Liver (tissue), 8 donors: ENCODE measurements at regions not wholly inside any gene's neighbourhood (a gene's known extent, or its start where the extent isn't known, plus 50 kb on each side); places are given as distances from the start of the nearest gene placed in this dataset.

ENCODE experiments used
- DNase-seq: peaks from one replicate; pipeline ENCODE4 v3.0.0-alpha.2; 2017; ENCODE audit warnings: low spot score
- H3K27ac ChIP-seq, 2 donors: one replicate each; pipeline ENCODE4 v1.7.0; 2013; ENCODE audit warnings: inconsistent platforms in 2 of 2, low read length in 2 of 2, control low read depth in 1 of 2, low read depth in 1 of 2, mild to moderate bottlenecking in 1 of 2
- H3K27me3 ChIP-seq, 4 donors: one replicate each; pipeline versions ENCODE4 v1.6.1 to v1.7.0; 2013; ENCODE audit warnings: low read length in 3 of 4, inconsistent platforms in 1 of 4, mild to moderate bottlenecking in 1 of 4, moderate library complexity in 1 of 4; ENCODE audit not compliant: control insufficient read depth in 4 of 4, insufficient read depth in 4 of 4
- H3K36me3 ChIP-seq, 4 donors: one replicate each; pipeline versions ENCODE4 v1.6.1 to v1.7.0; 2013; ENCODE audit warnings: low read length in 3 of 4, mild to moderate bottlenecking in 3 of 4, low read depth in 1 of 4, moderate library complexity in 1 of 4; ENCODE audit not compliant: control insufficient read depth in 4 of 4, insufficient read depth in 3 of 4
- H3K4me1 ChIP-seq, 4 donors: one replicate each; pipeline versions ENCODE4 v1.6.1 to v1.7.0; 2013; ENCODE audit warnings: low read length in 3 of 4, mild to moderate bottlenecking in 3 of 4, moderate library complexity in 1 of 4; ENCODE audit not compliant: control insufficient read depth in 4 of 4, insufficient read depth in 4 of 4
- H3K4me3 ChIP-seq, 3 donors: one replicate each; pipeline versions ENCODE4 v1.6.1 to v1.7.0; 2013; ENCODE audit warnings: low read length in 3 of 3, control low read depth in 1 of 3, low read depth in 1 of 3, mild to moderate bottlenecking in 1 of 3
- H3K9ac ChIP-seq, 2 donors: one replicate each; pipeline ENCODE4 v1.7.0; 2013; ENCODE audit warnings: low read length in 2 of 2, mild to moderate bottlenecking in 2 of 2, moderate library complexity in 2 of 2, control low read depth in 1 of 2, low read depth in 1 of 2
- H3K9me3 ChIP-seq, 4 donors: one replicate each; pipeline versions ENCODE4 v1.6.1 to v1.7.0; 2013; ENCODE audit warnings: low read length in 3 of 4; ENCODE audit not compliant: control insufficient read depth in 4 of 4
- CTCF ChIP-seq: fragments of 150-350 bp; IDR thresholded peaks from 2 replicates; pipeline ENCODE4 v1.5.1; 2017; ENCODE audit warnings: improper control_type of control experiment, low read depth, low read length; ENCODE audit not compliant: missing input control
- EGR1 ChIP-seq, 2 donors: IDR thresholded peaks; 2 replicates each; pipeline ENCODE4 v1.6.1; 2016 to 2018; ENCODE audit warnings: antibody characterized with exemption in 2 of 2, low read depth in 2 of 2
- FOXA1 ChIP-seq: IDR thresholded peaks from 2 replicates; pipeline ENCODE4 v1.6.1; 2016; ENCODE audit warnings: antibody characterized with exemption
- FOXA2 ChIP-seq: IDR thresholded peaks from 2 replicates; pipeline ENCODE4 v1.6.1; 2016; ENCODE audit warnings: antibody characterized with exemption
- GABPA ChIP-seq, 2 donors: IDR thresholded peaks in 1 of 2; conservative IDR thresholded peaks in 1 of 2; 2 replicates each; pipeline ENCODE4 v1.6.1; 2016; ENCODE audit warnings: antibody characterized with exemption in 2 of 2, mild to moderate bottlenecking in 1 of 2, moderate library complexity in 1 of 2
- HNF4A ChIP-seq, 2 donors: conservative IDR thresholded peaks; 2 replicates each; pipeline ENCODE4 v1.6.1; 2016; ENCODE audit warnings: antibody characterized with exemption in 2 of 2, mild to moderate bottlenecking in 2 of 2
- HNF4G ChIP-seq: IDR thresholded peaks from 2 replicates; pipeline ENCODE4 v1.6.1; 2016; ENCODE audit warnings: antibody characterized with exemption
- JUND ChIP-seq, 2 donors: IDR thresholded peaks; 2 replicates each; pipeline ENCODE4 v1.6.1; 2016; ENCODE audit warnings: antibody characterized with exemption in 2 of 2
- NR2F2 ChIP-seq: IDR thresholded peaks from 2 replicates; pipeline ENCODE4 v1.6.1; 2016; ENCODE audit warnings: antibody characterized with exemption
- RAD21 ChIP-seq, 2 donors: IDR thresholded peaks; 2 replicates each; pipeline ENCODE4 v1.6.1; 2016; ENCODE audit warnings: antibody characterized with exemption in 2 of 2, mild to moderate bottlenecking in 2 of 2
- REST ChIP-seq: IDR thresholded peaks from 2 replicates; pipeline ENCODE4 v1.6.1; 2016; ENCODE audit warnings: antibody characterized with exemption, mild to moderate bottlenecking
- RXRA ChIP-seq, 2 donors: IDR thresholded peaks; 2 replicates each; pipeline ENCODE4 v1.6.1; 2017 to 2018; ENCODE audit warnings: antibody characterized with exemption in 2 of 2, mild to moderate bottlenecking in 1 of 2
- SP1 ChIP-seq: IDR thresholded peaks from 2 replicates; pipeline ENCODE4 v1.6.1; 2018; ENCODE audit warnings: antibody characterized with exemption, mild to moderate bottlenecking
- TAF1 ChIP-seq: conservative IDR thresholded peaks from 2 replicates; pipeline ENCODE4 v1.6.1; 2016; ENCODE audit warnings: antibody characterized with exemption, mild to moderate bottlenecking
- YY1 ChIP-seq: IDR thresholded peaks from 2 replicates; pipeline ENCODE4 v1.6.1; 2016; ENCODE audit warnings: antibody characterized with exemption, mild to moderate bottlenecking
- WGBS: extraction: QIAGEN DNeasy Blood & Tissue Kit; methylation state at CpG from one replicate; pipeline ENCODE4 v1.1.7; 2013; 5-methylcytosine and 5-hydroxymethylcytosine counted together
- TF ChIP-seq, protein P1 (sequence below): IDR thresholded peaks from 2 replicates; pipeline ENCODE4 v1.6.1; 2016; ENCODE audit warnings: antibody characterized with exemption
- TF ChIP-seq, protein P2 (sequence below): IDR thresholded peaks from 2 replicates; pipeline ENCODE4 v1.6.1; 2016; ENCODE audit warnings: antibody characterized with exemption
- TF ChIP-seq, protein P3 (sequence below): IDR thresholded peaks from 2 replicates; pipeline ENCODE4 v1.6.1; 2016; ENCODE audit warnings: antibody characterized with exemption
- donor health status: healthy.
- donor health status: healthy.
- donor health status: healthy.
- donor health status: healthy.
- donor health status: healthy.

GRCh38 chr12:46480724-46481123 lies 108.2 kb upstream of the SLC38A2 start (continued):
- TF ChIP-seq CTCF: no peak
- TF ChIP-seq RAD21 (IDR thresholded peaks at IDR 0.05): no peak

DNA sequence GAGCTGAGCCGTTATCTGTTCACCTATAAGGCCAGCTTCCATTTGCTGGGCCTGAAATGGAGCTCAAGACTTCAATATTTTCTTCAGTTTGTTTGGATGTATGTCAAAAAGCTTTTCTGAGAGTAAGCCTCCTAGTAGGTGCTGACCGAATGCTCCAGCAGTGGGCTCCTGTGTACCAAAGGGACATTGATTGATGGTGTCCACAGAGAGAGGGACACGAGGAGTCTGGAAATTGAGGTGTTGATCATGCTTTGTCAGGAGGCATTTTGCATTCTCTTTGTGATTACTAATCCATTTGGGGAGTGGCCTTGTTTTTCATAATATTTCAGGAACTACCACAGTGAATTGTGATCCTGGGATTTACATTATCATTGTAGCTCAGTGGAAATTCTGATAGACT lies 107.7 kb upstream of the SLC38A2 start:
- no peak overlapping the region for H3K9ac ChIP-seq
- 97% methylated on average over 3 of the region's 3 CpGs for WGBS
- no peaks in the 10 kb centered on the region for H3K36me3 ChIP-seq
- no peak for DNase-seq
- no peak overlapping the region for H3K27ac ChIP-seq
- H3K4me3 ChIP-seq: no peak overlapping the region
- TF ChIP-seq EGR1 (IDR thresholded peaks at IDR 0.05; ENCODE audit: low read depth in 2 of 2): no peak
- no peaks in the 10 kb centered on the region for H3K9me3 ChIP-seq
- H3K4me1 ChIP-seq: peaks cover 0 to 7% (median 5%) of the 10 kb centered on the region in 4 donors
- H3K27me3 ChIP-seq: no peaks in the 10 kb centered on the region

GRCh38 chr12:46478123-46478522 lies 105.5 kb upstream of the SLC38A2 start:
- TF ChIP-seq REST (no peak), EGR1 (IDR thresholded peaks at IDR 0.05; ENCODE audit: low read depth in 2 of 2) (no peak), CTCF (no peak), RAD21 (IDR thresholded peaks at IDR 0.05) (no peak), GABPA (IDR thresholded peaks at IDR 0.05 in 1 of 2, conservative IDR thresholded peaks at IDR 0.05 in 1 of 2) (no peak), TAF1 (no peak), HNF4G (no peak), SP1 (no peak), NR2F2 (no peak), YY1 (no peak), JUND (IDR thresholded peaks at IDR 0.05) (no peak), RXRA (IDR thresholded peaks at IDR 0.05) (no peak), HNF4A (conservative IDR thresholded peaks at IDR 0.05) (no peak), FOXA2 (no peak), FOXA1 (no peak)
- TF ChIP-seq, protein P1, sequence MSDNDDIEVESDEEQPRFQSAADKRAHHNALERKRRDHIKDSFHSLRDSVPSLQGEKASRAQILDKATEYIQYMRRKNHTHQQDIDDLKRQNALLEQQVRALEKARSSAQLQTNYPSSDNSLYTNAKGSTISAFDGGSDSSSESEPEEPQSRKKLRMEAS: no peak
- TF ChIP-seq, protein P2, sequence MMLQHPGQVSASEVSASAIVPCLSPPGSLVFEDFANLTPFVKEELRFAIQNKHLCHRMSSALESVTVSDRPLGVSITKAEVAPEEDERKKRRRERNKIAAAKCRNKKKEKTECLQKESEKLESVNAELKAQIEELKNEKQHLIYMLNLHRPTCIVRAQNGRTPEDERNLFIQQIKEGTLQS: no peak
- TF ChIP-seq, protein P3, sequence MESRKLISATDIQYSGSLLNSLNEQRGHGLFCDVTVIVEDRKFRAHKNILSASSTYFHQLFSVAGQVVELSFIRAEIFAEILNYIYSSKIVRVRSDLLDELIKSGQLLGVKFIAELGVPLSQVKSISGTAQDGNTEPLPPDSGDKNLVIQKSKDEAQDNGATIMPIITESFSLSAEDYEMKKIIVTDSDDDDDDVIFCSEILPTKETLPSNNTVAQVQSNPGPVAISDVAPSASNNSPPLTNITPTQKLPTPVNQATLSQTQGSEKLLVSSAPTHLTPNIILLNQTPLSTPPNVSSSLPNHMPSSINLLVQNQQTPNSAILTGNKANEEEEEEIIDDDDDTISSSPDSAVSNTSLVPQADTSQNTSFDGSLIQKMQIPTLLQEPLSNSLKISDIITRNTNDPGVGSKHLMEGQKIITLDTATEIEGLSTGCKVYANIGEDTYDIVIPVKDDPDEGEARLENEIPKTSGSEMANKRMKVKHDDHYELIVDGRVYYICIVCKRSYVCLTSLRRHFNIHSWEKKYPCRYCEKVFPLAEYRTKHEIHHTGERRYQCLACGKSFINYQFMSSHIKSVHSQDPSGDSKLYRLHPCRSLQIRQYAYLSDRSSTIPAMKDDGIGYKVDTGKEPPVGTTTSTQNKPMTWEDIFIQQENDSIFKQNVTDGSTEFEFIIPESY: no peak
- no peak overlapping the region for H3K9ac ChIP-seq
- no peak for DNase-seq
- no peak overlapping the region for H3K27ac ChIP-seq
- no peaks in the 10 kb centered on the region for H3K36me3 ChIP-seq
- no peak overlapping the region for H3K4me3 ChIP-seq
- WGBS: 98% methylated on average over 2 of the region's 2 CpGs
- no peaks in the 10 kb centered on the region for H3K27me3 ChIP-seq
- H3K9me3 ChIP-seq: no peaks in the 10 kb centered on the region
- peaks cover 0 to 6% (median 2%) of the 10 kb centered on the region in 4 donors for H3K4me1 ChIP-seq
